GM12878 (cell line): ENCODE measurements at regions not wholly inside any gene's neighbourhood (a gene's known extent, or its start where the extent isn't known, plus 50 kb on each side); places are given as distances from the start of the nearest gene placed in this dataset.

Experiments used
- BACH1 ChIP-seq: fragments of 450-650 bp; IDR thresholded peaks from 2 replicates; pipeline ENCODE4 v1.6.1; 2017; ENCODE audit warnings: mild to moderate bottlenecking, borderline replicate concordance
- CHD4 ChIP-seq: fragments of 200-600 bp; sonication (generic); IDR thresholded peaks from 2 replicates; pipeline ENCODE4 v1.6.1; 2016; ENCODE audit warnings: mild to moderate bottlenecking
- FOS ChIP-seq: IDR thresholded peaks from 3 replicates; pipeline ENCODE4 v1.6.1; 2011; ENCODE audit warnings: borderline replicate concordance; ENCODE audit not compliant: insufficient read length; ENCODE audit errors: extremely low read depth
- HDAC2 ChIP-seq: fragments of 200-600 bp; sonication (generic); IDR thresholded peaks from 2 replicates; pipeline ENCODE4 v1.6.1; 2017
- JUND ChIP-seq: IDR thresholded peaks from 2 replicates; pipeline ENCODE4 v1.6.1; 2012; ENCODE audit warnings: low read depth, mild to moderate bottlenecking, low read length, improper control_type of control experiment, moderate library complexity
- REST ChIP-seq: IDR thresholded peaks from 2 replicates; pipeline ENCODE4 v1.6.1; 2012; ENCODE audit warnings: mild to moderate bottlenecking, low read depth, low read length
- SMAD1 ChIP-seq: fragments of 450-650 bp; IDR thresholded peaks from 2 replicates; pipeline ENCODE4 v1.6.1; 2018; ENCODE audit warnings: mild to moderate bottlenecking, low read depth; ENCODE audit not compliant: partially characterized antibody
- SMC3 ChIP-seq: IDR thresholded peaks from 2 replicates; pipeline ENCODE4 v1.6.1; 2011; ENCODE audit warnings: low read length, improper control_type of control experiment, borderline replicate concordance
- YBX1 ChIP-seq: fragments of 450-650 bp; IDR thresholded peaks from 2 replicates; pipeline ENCODE4 v1.6.1; 2016; ENCODE audit warnings: antibody characterized with exemption
- ZBTB4 ChIP-seq: fragments of 450-650 bp; formaldehyde crosslinking; IDR thresholded peaks from 2 replicates; pipeline ENCODE4 v1.4.0; 2022; ENCODE audit warnings: mild to moderate bottlenecking, moderate library complexity
- ZNF217 ChIP-seq: fragments of 450-650 bp; IDR thresholded peaks from 2 replicates; pipeline ENCODE4 v1.6.1; 2017; ENCODE audit warnings: antibody characterized with exemption, mild to moderate bottlenecking
- ZNF687 ChIP-seq: fragments of 450-650 bp; IDR thresholded peaks from 2 replicates; pipeline ENCODE4 v1.6.1; 2017; ENCODE audit warnings: mild to moderate bottlenecking, moderate library complexity
- ZSCAN29 ChIP-seq: fragments of 450-650 bp; IDR thresholded peaks from 2 replicates; pipeline ENCODE4 v1.6.1; 2017; ENCODE audit warnings: mild to moderate bottlenecking, moderate library complexity

- no peak for TF ChIP-seq ZNF687
- TF ChIP-seq SMC3: no peak
- no peak for TF ChIP-seq SMAD1
- no peak for TF ChIP-seq ZBTB4 (CRISPR knock-in tag)
- TF ChIP-seq YBX1: no peak
- TF ChIP-seq REST: no peak
- no peak for TF ChIP-seq ZSCAN29
- no peak for TF ChIP-seq ZNF217
- TF ChIP-seq HDAC2: no peak
- no peak for TF ChIP-seq FOS
- TF ChIP-seq CHD4: no peak
- TF ChIP-seq JUND: no peak
- TF ChIP-seq BACH1: no peak
These were observed 569.4 kb upstream of the SETBP1 start (continued) for GRCh38 chr18:44111337-44111736.
